Esophagus muscularis mucosa (tissue), 4 donors: ENCODE measurements at regions not wholly inside any gene's neighbourhood (a gene's known extent, or its start where the extent isn't known, plus 50 kb on each side); places are given as distances from the start of the nearest gene placed in this dataset.

ENCODE experiments used
- DNase-seq: peaks from one replicate; pipeline ENCODE4 v3.0.0-alpha.2; 2017; ENCODE audit errors: extremely low spot score
- H3K27ac ChIP-seq, 4 donors: fragments of 200-600 bp; sonication (generic); replicated peaks in 1 of 4; 1 replicate in 3 of 4; 2 replicates in 1 of 4; pipeline ENCODE4 v1.5.1; 2016 to 2019; ENCODE audit warnings: mild to moderate bottlenecking in 1 of 4
- H3K27me3 ChIP-seq, 4 donors: fragments of 200-600 bp; sonication (generic); one replicate each; pipeline versions ENCODE4 v1.5.1 to v1.6.0; 2016 to 2019
- H3K36me3 ChIP-seq, 4 donors: fragments of 200-600 bp; sonication (generic); one replicate each; pipeline ENCODE4 v1.5.1; 2016 to 2019
- H3K4me1 ChIP-seq, 4 donors: fragments of 200-600 bp; sonication (generic); one replicate each; pipeline ENCODE4 v1.5.1; 2016 to 2019
- H3K4me3 ChIP-seq, 4 donors: fragments of 200-600 bp; sonication (generic); 1 replicate in 2 of 4; 2 replicates in 2 of 4; pipeline ENCODE4 v1.5.1; 2016 to 2019; ENCODE audit warnings: mild to moderate bottlenecking in 4 of 4, moderate library complexity in 1 of 4
- H3K9me3 ChIP-seq, 4 donors: fragments of 200-600 bp; sonication (generic); 1 replicate in 3 of 4; 2 replicates in 1 of 4; pipeline ENCODE4 v1.5.1; 2016 to 2019
- EP300 ChIP-seq: sonication (generic); formaldehyde crosslinking; IDR thresholded peaks from one replicate; pipeline ENCODE4 v1.6.1; 2017; ENCODE audit warnings: antibody characterized with exemption
- POLR2A ChIP-seq: fragments of 450-650 bp; IDR thresholded peaks from one replicate; pipeline ENCODE4 v1.6.1; 2017; ENCODE audit warnings: antibody characterized with exemption, moderate library complexity, mild to moderate bottlenecking, low read depth
- POLR2AphosphoS5 ChIP-seq, 2 donors: sonication (generic); formaldehyde crosslinking; IDR thresholded peaks; one replicate each; pipeline ENCODE4 v1.6.1; 2017; ENCODE audit warnings: antibody characterized with exemption in 2 of 2
- WGBS: methylation state at CpG from one replicate; pipeline ENCODE4 v1.1.5; 2018; 5-methylcytosine and 5-hydroxymethylcytosine counted together
- intact Hi-C: fragments of 100-400 bp; cut with DNase I; formaldehyde crosslinking; loops from one replicate; pipeline ENCODE4 v1.15.1; 2023
- TF ChIP-seq, protein P1 (sequence below), 3 experiments: fragments of 200-600 bp in 2 of 3; fragments of 450-650 bp in 1 of 3; sonication (generic) in 2 of 3; IDR thresholded peaks; one replicate each; pipeline ENCODE4 v1.5.1; 2017 to 2019; ENCODE audit warnings: antibody characterized with exemption in 3 of 3, mild to moderate bottlenecking in 2 of 3, moderate library complexity in 1 of 3

DNA sequence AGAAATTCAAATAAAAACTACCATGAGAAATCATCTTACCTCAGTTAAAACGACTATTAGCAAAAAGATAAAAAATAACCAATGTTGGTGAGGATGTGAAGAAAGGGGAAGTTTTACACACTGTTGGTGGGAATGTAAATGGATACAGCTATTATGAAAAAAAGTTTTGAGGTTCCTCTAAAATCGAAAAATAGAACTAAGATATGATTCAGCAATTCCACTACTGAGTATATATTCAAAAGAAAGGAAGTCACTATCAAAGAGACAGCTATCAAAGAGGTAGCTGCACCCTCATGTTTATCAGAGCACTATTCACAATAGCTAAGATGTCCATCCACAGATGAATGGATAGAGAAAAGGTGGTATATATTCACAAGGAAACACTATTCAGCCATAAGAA, 1888.4 kb downstream of the MAT2B start:
- TF ChIP-seq, protein P1, sequence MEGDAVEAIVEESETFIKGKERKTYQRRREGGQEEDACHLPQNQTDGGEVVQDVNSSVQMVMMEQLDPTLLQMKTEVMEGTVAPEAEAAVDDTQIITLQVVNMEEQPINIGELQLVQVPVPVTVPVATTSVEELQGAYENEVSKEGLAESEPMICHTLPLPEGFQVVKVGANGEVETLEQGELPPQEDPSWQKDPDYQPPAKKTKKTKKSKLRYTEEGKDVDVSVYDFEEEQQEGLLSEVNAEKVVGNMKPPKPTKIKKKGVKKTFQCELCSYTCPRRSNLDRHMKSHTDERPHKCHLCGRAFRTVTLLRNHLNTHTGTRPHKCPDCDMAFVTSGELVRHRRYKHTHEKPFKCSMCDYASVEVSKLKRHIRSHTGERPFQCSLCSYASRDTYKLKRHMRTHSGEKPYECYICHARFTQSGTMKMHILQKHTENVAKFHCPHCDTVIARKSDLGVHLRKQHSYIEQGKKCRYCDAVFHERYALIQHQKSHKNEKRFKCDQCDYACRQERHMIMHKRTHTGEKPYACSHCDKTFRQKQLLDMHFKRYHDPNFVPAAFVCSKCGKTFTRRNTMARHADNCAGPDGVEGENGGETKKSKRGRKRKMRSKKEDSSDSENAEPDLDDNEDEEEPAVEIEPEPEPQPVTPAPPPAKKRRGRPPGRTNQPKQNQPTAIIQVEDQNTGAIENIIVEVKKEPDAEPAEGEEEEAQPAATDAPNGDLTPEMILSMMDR (IDR thresholded peaks at IDR 0.05), result no peak
- TF ChIP-seq POLR2AphosphoS5 (IDR thresholded peaks at IDR 0.05) (no peak), POLR2A (no peak), EP300 (no peak)
- DNase-seq, result no peak
- no peak overlapping the region for H3K4me3 ChIP-seq
- intact Hi-C loops, result no loop called here
- H3K9me3 ChIP-seq, result peaks cover 0 to 6% (median 0%) of the 10 kb centered on the region in 4 donors
- 63% methylated on average over 2 of the region's 2 CpGs for WGBS
- no peaks in the 10 kb centered on the region for H3K36me3 ChIP-seq
- no peaks in the 10 kb centered on the region for H3K27me3 ChIP-seq
- H3K27ac ChIP-seq, result no peak overlapping the region
- H3K4me1 ChIP-seq, result no peaks in the 10 kb centered on the region

DNA sequence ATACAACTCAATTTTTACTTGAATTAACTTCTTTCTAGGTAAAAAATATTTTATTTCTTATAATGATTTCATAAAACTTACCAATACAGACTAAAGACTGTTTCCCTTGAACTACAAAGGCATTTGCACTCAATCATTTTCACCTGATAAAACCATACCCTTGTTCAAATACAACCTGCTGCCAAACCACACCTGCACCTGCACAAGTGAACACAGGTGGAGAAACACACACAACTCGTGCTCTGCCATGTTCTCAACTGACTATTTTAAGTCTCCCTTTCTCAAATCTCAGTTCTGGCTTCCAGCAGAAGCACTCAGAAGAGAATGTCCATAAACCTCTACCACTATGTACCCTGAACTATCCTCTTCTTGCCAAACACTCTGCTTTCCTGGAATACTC, 1892.1 kb downstream of the MAT2B start:
- H3K36me3 ChIP-seq, result no peaks in the 10 kb centered on the region
- no peak for DNase-seq
- no peaks in the 10 kb centered on the region for H3K9me3 ChIP-seq
- no peaks in the 10 kb centered on the region for H3K27me3 ChIP-seq
- no peaks in the 10 kb centered on the region for H3K4me1 ChIP-seq
- intact Hi-C loops, result no loop called here
- H3K4me3 ChIP-seq, result no peak overlapping the region
- no peak for TF ChIP-seq POLR2A
- TF ChIP-seq, protein P1 (IDR thresholded peaks at IDR 0.05), result no peak
- TF ChIP-seq POLR2AphosphoS5 (IDR thresholded peaks at IDR 0.05), result no peak
- no peak for TF ChIP-seq EP300
- 56% methylated on average over 1 of the region's 1 CpG for WGBS
- H3K27ac ChIP-seq, result no peak overlapping the region

DNA sequence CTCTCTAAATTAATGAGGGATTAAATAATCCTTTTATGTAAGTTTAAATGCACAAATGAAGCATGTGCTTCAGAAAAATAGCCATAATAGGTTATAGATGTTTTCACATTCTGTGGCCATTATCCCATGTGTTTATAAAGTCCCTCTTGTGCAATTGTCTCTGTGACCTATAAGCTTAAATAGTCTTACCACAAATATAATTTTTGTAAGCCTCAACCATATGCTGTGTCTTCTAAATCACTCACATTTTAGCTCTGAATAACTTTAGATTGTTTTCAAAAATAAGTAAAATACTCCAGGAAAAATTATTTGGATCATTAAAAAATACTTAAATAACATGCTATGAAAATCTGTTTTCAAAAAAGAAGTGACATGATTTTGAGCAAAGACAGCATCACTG, 1894.7 kb downstream of the MAT2B start:
- no peaks in the 10 kb centered on the region for H3K27me3 ChIP-seq
- no peak for DNase-seq
- H3K4me1 ChIP-seq, result no peaks in the 10 kb centered on the region
- no peaks in the 10 kb centered on the region for H3K36me3 ChIP-seq
- intact Hi-C loops, result no loop called here
- no peaks in the 10 kb centered on the region for H3K9me3 ChIP-seq
- H3K4me3 ChIP-seq, result no peak overlapping the region
- no peak for TF ChIP-seq EP300
- TF ChIP-seq POLR2AphosphoS5 (IDR thresholded peaks at IDR 0.05), result no peak
- TF ChIP-seq POLR2A, result no peak
- TF ChIP-seq, protein P1 (IDR thresholded peaks at IDR 0.05), result no peak
- H3K27ac ChIP-seq, result no peak overlapping the region

DNA sequence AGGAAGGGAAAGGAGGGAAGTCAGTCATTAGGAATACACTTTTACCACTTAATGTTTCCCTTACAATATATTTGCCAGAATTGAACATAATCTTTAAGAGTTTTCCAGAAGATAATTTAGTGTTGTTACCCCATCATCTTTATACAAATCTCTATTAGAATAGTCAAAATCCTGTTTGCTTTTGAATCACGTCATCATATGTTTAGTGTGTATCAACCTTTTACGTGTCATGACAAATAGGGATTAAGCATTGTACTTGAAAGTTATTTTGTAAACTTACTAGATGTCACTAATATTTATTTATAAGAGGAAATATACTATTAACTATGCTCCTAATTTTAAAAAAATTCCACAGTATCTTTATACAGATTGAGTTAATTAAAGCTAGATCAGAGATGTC, 1899.5 kb downstream of the MAT2B start:
- Histone ChIP-seq H3K4me3 (no peak overlapping the region), H3K9me3 (peaks cover 0 to 14% (median 5%) of the 10 kb centered on the region in 4 donors), H3K27me3 (no peaks in the 10 kb centered on the region), H3K27ac (no peak overlapping the region), H3K4me1 (no peaks in the 10 kb centered on the region), H3K36me3 (no peaks in the 10 kb centered on the region)
- no peak for DNase-seq
- 88% methylated on average over 2 of the region's 2 CpGs for WGBS
- intact Hi-C loops, result no loop called here
- TF ChIP-seq EP300, result no peak
- no peak for TF ChIP-seq POLR2AphosphoS5 (IDR thresholded peaks at IDR 0.05)
- TF ChIP-seq, protein P1 (IDR thresholded peaks at IDR 0.05), result no peak
- no peak for TF ChIP-seq POLR2A

DNA sequence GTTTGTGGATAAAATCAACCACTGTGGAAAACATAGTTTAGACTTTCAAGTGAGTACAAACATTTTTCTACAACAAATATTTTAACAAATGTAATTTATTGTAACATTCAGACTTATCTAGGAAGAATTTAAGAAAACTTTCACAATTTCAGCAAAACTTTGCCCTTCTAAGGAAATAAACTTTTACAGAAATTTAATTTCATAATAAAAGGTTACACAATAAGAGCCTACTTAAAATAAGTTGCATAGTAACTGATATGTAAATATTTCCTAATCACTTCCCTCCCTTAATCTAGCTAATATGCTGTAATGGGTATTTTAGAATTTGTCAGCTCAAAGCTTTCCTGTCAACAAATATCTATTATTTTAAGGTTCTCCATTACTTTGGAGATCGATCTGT, 1899.9 kb downstream of the MAT2B start:
- Histone ChIP-seq H3K27me3 (no peaks in the 10 kb centered on the region), H3K9me3 (peaks cover 0 to 14% (median 5%) of the 10 kb centered on the region in 4 donors), H3K4me3 (no peak overlapping the region), H3K27ac (no peak overlapping the region), H3K36me3 (no peaks in the 10 kb centered on the region), H3K4me1 (no peaks in the 10 kb centered on the region)
- DNase-seq, result no peak
- 64% methylated on average over 1 of the region's 1 CpG for WGBS
- intact Hi-C loops, result no loop called here
- TF ChIP-seq POLR2AphosphoS5 (IDR thresholded peaks at IDR 0.05), result no peak
- TF ChIP-seq, protein P1 (IDR thresholded peaks at IDR 0.05), result no peak
- no peak for TF ChIP-seq POLR2A
- no peak for TF ChIP-seq EP300
